H7 (cell line): ENCODE measurements at regions not wholly inside any gene's neighbourhood (a gene's known extent, or its start where the extent isn't known, plus 50 kb on each side); places are given as distances from the start of the nearest gene placed in this dataset.

Source experiments
- DNase-seq: peaks from one replicate; pipeline ENCODE4 v3.0.0; 2012
- H3K27me3 ChIP-seq: 2 replicates; pipeline ENCODE4 v1.6.0; 2011; ENCODE audit warnings: mild to moderate bottlenecking, low read length; ENCODE audit not compliant: control insufficient read depth, insufficient read depth
- H3K36me3 ChIP-seq: replicated peaks from 2 replicates; pipeline ENCODE4 v1.5.1; 2011; ENCODE audit warnings: low read length; ENCODE audit not compliant: control insufficient read depth, insufficient read depth
- H3K4me3 ChIP-seq: 2 replicates; pipeline ENCODE4 v1.5.1; 2011; ENCODE audit warnings: low read depth, mild to moderate bottlenecking, control low read depth, low read length, moderate library complexity; ENCODE audit not compliant: insufficient read depth

DNA sequence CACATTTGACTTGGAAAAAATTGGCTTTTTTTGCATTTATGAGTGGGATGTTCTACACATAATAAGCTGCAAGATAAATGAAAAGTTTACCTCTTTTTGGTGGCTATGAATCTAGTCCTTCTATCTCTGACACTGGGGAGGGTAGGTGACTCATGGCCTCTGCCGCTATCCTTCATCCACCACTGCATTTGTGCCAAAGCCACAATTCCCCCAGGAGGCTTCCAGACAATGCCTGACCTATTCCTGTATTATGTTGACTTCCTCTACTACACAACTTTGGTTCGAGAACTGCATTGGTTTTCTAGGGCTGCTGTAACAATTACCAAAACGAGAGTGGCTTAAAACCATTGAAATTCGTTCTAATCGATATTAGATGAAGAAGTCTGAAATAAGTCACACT, 245.6 kb downstream of the TRAM1L1 start:
- no peak for DNase-seq
- H3K4me3 ChIP-seq: no peak overlapping the region
- H3K36me3 ChIP-seq: no peaks in the 10 kb centered on the region
- H3K27me3 ChIP-seq: no peaks in the 10 kb centered on the region

DNA sequence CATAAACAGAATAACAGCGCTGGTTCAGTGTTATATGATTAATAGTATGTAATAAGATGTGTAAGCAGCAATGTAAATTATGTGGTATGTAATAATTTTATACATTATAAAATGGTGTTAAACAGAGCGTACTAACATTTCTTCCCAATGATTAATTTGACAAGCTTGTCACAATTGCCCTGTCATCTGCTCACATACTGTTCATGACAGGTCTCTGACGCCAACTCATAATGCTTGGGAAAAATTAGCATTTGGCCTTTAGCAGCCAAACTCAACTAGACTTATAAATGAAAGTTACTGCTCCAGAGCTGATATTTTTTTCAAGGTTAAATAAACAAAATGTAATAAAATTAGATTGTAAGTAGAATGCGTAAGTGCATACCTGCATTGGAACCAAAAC, 246.8 kb downstream of the TRAM1L1 start:
- no peaks in the 10 kb centered on the region for H3K36me3 ChIP-seq
- H3K4me3 ChIP-seq: no peak overlapping the region
- no peaks in the 10 kb centered on the region for H3K27me3 ChIP-seq
- DNase-seq: no peak

DNA sequence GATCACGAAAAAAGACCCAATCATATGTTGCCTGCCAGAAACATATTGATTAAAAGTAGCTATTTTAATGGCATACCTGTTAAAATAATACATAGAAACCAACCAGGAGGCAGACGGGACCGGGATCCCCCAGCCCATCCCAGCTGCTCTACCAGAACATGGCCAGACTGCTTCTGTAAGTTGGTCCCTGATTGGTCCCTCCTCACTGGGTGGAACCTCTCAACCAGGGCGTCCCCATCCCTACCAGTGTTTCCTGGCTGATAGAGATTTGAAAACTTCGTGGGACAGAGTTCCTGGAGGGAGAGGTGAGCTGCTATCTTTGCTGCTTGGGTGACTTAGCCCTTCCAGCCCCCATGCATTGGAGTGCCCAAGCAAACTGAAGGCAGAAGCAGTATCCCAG, 256.2 kb downstream of the TRAM1L1 start:
- no peak overlapping the region for H3K4me3 ChIP-seq
- no peaks in the 10 kb centered on the region for H3K27me3 ChIP-seq
- no peaks in the 10 kb centered on the region for H3K36me3 ChIP-seq
- peak; percentile 10 for DNase-seq

DNA sequence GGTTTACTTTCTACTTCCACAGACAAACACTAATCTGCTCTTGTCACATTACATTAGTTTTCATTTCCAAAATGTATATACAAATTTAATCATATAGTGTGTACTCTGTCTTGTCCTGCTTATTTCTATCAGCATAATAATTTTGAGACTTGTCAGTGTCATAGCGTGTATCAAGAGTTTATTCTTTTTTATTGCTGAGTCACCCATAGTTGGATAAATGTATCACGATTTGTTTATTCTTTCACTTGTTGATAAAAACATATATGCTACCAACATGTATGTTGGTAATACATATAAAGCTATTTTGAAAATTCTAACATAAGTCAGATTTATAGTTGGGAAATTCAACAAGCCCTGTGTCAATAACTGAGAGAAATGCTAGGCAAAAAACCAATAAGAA, 261.2 kb downstream of the TRAM1L1 start:
- DNase-seq: no peak
- no peak overlapping the region for H3K4me3 ChIP-seq
- H3K36me3 ChIP-seq: no peaks in the 10 kb centered on the region

GRCh38 chr4:116811730-116812129, 273.6 kb downstream of the TRAM1L1 start:
- no peak for DNase-seq

More for the DNA sequence above, 261.2 kb downstream of the TRAM1L1 start:
- H3K27me3 ChIP-seq: no peaks in the 10 kb centered on the region

DNA sequence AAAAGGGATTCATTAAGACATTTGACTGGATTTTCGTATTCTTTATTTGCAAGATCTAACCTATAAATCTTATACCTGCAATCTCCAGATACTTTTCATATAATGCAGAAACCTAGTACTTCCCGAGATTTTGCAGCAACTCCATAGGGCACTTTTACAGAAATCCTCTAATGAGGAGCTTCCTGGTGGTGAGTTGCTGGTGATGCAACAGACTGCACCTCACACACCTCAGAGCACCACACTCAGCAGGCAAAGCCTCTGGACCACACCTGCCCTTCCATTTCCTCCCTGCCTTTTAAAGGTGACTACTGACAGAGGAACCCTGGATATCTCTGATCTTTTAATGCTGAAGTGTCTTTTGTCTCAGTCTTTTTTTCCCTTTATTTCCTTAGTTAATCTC, 289.4 kb downstream of the TRAM1L1 start:
- Histone ChIP-seq H3K36me3 (no peaks in the 10 kb centered on the region), H3K27me3 (no peaks in the 10 kb centered on the region), H3K4me3 (no peak overlapping the region)
- peak; percentile 13 for DNase-seq

More at GRCh38 chr4:116811730-116812129, 273.6 kb downstream of the TRAM1L1 start:
- no peaks in the 10 kb centered on the region for H3K27me3 ChIP-seq
- H3K36me3 ChIP-seq: no peaks in the 10 kb centered on the region
- H3K4me3 ChIP-seq: no peak overlapping the region

- H3K27me3 ChIP-seq: no peaks in the 10 kb centered on the region
- DNase-seq: no peak
- H3K4me3 ChIP-seq: no peak overlapping the region
- no peaks in the 10 kb centered on the region for H3K36me3 ChIP-seq
Observed at GRCh38 chr4:116788723-116789122, 296.7 kb downstream of the TRAM1L1 start.

GRCh38 chr4:116755051-116755450, 330.3 kb downstream of the TRAM1L1 start:
- DNase-seq: no peak
- H3K4me3 ChIP-seq: no peak overlapping the region
- no peaks in the 10 kb centered on the region for H3K27me3 ChIP-seq
- H3K36me3 ChIP-seq: no peaks in the 10 kb centered on the region

GRCh38 chr4:116752027-116752426, 333.3 kb downstream of the TRAM1L1 start:
- no peaks in the 10 kb centered on the region for H3K36me3 ChIP-seq
- DNase-seq: no peak

DNA sequence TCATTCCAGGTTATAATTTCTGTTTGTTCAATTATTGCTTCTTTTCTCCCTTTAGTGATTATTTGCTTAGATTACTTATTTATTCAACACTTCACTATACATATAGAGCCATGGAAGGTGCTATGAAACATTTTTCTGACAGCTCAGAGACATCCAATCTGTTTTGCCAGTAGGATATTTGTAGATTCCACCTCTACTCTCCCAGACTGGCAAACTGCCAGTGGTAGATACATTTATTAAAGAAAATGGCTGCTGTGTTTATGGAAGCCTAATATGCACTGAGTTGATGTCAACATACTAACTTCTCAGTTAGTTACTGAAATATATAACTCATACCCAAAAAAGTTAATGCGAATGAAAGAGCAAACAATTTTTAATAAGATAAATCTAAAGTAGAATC, 348.6 kb downstream of the TRAM1L1 start:
- no peaks in the 10 kb centered on the region for H3K27me3 ChIP-seq
- no peaks in the 10 kb centered on the region for H3K36me3 ChIP-seq
- H3K4me3 ChIP-seq: no peak overlapping the region
- no peak for DNase-seq

More at GRCh38 chr4:116752027-116752426, 333.3 kb downstream of the TRAM1L1 start:
- H3K4me3 ChIP-seq: no peak overlapping the region
- no peaks in the 10 kb centered on the region for H3K27me3 ChIP-seq

DNA sequence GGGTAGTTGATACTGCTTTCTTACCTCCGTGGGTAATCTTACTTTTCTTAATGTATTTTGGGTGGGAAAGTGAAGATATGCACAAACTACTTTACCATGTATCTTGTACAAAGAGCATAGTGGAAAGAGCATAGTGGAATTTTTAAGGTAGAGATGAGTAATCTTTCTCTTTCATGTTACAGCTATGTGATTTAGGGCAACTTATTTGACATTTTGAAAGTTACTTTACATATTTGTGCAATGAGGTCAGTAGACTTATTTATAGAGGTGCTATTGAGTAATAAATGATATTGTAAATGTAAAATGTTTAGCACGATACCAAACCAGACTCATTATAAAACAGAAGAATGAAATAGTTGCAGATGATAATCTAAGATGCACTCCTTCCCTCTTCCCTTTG, 351.2 kb downstream of the TRAM1L1 start:
- H3K4me3 ChIP-seq: no peak overlapping the region
- H3K36me3 ChIP-seq: no peaks in the 10 kb centered on the region
- H3K27me3 ChIP-seq: no peaks in the 10 kb centered on the region
- no peak for DNase-seq

DNA sequence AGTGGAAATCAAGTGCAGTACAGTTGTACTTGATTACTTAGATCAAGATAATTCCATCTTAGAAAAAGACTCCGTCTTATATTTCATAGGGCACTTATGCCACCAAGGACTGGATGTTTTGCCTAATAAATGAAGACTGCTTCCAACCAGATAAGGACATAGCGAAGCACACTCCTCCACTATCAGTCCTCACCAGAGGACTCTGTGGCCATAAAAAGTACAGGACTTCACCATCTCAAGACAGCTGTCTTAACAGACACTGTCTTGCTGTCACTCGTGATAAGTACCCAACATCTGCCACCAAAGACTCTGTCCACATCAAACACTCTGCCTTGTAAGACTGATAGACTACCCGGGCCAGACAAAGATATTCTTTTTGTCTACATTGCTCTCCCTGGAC, 352.0 kb downstream of the TRAM1L1 start:
- no peaks in the 10 kb centered on the region for H3K27me3 ChIP-seq
- DNase-seq: no peak
- no peaks in the 10 kb centered on the region for H3K36me3 ChIP-seq
- no peak overlapping the region for H3K4me3 ChIP-seq

GRCh38 chr4:116726523-116726922, 358.9 kb downstream of the TRAM1L1 start:
- no peak for DNase-seq
- Histone ChIP-seq H3K27me3 (no peaks in the 10 kb centered on the region), H3K36me3 (no peaks in the 10 kb centered on the region), H3K4me3 (no peak overlapping the region)

DNA sequence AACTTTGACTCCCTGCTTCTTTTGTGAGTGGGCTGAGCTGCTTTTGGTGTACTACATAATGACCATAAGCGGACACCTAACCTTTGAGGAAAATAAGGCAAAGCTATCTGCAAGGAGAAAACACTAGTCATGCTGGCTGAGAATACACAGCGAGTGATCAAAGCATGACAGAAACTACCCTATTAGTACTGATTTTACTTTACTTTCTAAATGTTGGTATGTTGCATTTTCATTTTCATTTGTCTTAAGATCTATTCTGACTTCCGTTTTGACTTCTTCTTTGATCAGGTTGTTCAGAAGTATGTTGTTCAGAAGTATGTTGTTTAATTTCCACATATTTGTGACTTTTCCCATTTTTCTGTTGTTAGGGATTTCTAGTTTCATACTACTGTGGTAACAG, 361.1 kb downstream of the TRAM1L1 start:
- H3K27me3 ChIP-seq: no peaks in the 10 kb centered on the region

DNA sequence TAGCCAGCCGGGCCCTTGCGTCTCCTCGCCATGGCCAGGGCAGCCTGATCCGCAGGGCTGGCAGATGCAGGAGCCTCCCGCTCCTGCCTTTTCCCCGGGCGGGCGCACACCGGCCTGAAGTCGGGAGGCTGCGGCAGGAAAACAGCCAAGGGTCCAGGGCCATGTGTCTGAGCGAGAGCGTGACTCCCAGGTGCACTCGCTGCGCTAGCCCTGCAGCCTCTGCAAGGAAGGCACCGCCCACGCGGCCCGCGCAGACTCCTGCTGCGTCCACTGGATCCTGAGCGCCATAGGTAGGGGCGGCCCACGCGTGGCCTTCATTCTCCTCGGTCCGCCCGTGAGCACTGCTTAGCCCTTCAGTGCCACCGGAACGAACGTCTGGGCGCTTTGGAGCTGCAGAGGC, 379.9 kb downstream of the TRAM1L1 start:
- Histone ChIP-seq H3K36me3 (no peaks in the 10 kb centered on the region), H3K4me3 (no peak overlapping the region), H3K27me3 (no peaks in the 10 kb centered on the region)
- peak; percentile 8 for DNase-seq

More for the DNA sequence above, 361.1 kb downstream of the TRAM1L1 start:
- DNase-seq: no peak
- no peak overlapping the region for H3K4me3 ChIP-seq
- no peaks in the 10 kb centered on the region for H3K36me3 ChIP-seq

- no peaks in the 10 kb centered on the region for H3K27me3 ChIP-seq
- H3K36me3 ChIP-seq: no peaks in the 10 kb centered on the region
- peak; percentile 53 for DNase-seq
- H3K4me3 ChIP-seq: no peak overlapping the region
Observed at GRCh38 chr4:116702949-116703348, 382.4 kb downstream of the TRAM1L1 start.
